Erythroblast (primary cell): ENCODE measurements at regions not wholly inside any gene's neighbourhood (a gene's known extent, or its start where the extent isn't known, plus 50 kb on each side); places are given as distances from the start of the nearest gene placed in this dataset.

Experiments
- GATA1 ChIP-seq: IDR thresholded peaks from 2 replicates; pipeline ENCODE4 v1.6.1; 2011; ENCODE audit warnings: low read depth, mild to moderate bottlenecking, control low read depth, low read length, moderate library complexity
- POLR2A ChIP-seq: IDR thresholded peaks from 2 replicates; pipeline ENCODE4 v1.6.1; 2011; ENCODE audit warnings: mild to moderate bottlenecking, low read length

DNA sequence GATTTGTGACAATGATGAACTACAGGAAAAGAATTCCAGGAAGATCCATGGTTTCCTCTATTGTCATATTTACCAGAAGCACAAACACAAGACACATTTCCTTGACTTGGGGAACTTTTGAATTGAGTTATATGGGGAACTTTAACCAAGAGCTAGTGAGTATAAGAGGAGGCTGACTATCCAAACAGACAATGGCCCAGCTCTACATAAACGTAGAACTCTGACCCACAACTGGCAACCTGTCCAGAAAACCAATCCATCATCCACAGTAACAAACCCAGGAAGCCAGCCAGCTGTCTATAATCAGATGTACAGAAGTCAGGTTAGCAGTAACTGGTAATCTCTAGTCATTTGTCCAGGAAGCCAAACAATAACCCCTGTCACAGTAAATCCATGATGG is 167.0 kb upstream of the CPEB2 start:
- TF ChIP-seq POLR2A (no peak), GATA1 (no peak)
